ENCODE measurements at regions not wholly inside any gene's neighbourhood (a gene's known extent, or its start where the extent isn't known, plus 50 kb on each side); places are given as distances from the start of the nearest gene placed in this dataset.

GRCh38 chr3:115245438-115245837 is 98.3 kb upstream of the ZBTB20 start:
- TF ChIP-seq CTCF (IDR thresholded peaks at IDR 0.05): no peak
- TF ChIP-seq POLR2A (IDR thresholded peaks at IDR 0.05): no peak
- 73 to 77% methylated on average over 2 of the region's 2 CpGs for WGBS, 2 donors
- H3K4me3 ChIP-seq (ENCODE audit: low read depth, poor library complexity, severe bottlenecking): no peak overlapping the region
- intact Hi-C loops (cut with DNase I; ENCODE audit: low total_unique reads): no loop called here
- no peak for DNase-seq (ENCODE audit: low spot score in 2 of 2)

- intact Hi-C loops (cut with DNase I; ENCODE audit: low total_unique reads): no loop called here
- H3K4me3 ChIP-seq (ENCODE audit: low read depth, poor library complexity, severe bottlenecking): no peak overlapping the region
- DNase-seq (ENCODE audit: low spot score in 2 of 2): no peak
- WGBS, 2 donors: 92% methylated on average over 3 of the region's 3 CpGs
- no peak for TF ChIP-seq POLR2A (IDR thresholded peaks at IDR 0.05)
- no peak for TF ChIP-seq CTCF (IDR thresholded peaks at IDR 0.05)
Measured at GRCh38 chr3:115245899-115246298, 98.8 kb upstream of the ZBTB20 start.

GRCh38 chr3:115246461-115247020 is 99.5 kb upstream of the ZBTB20 start:
- 63 to 64% methylated on average over 3 of the region's 3 CpGs for WGBS, 2 donors
- no peak overlapping the region for H3K4me3 ChIP-seq (ENCODE audit: low read depth, poor library complexity, severe bottlenecking)
- intact Hi-C loops (cut with DNase I; ENCODE audit: low total_unique reads): no loop called here
- TF ChIP-seq POLR2A (IDR thresholded peaks at IDR 0.05): no peak
- no peak for TF ChIP-seq CTCF (IDR thresholded peaks at IDR 0.05)
- DNase-seq (ENCODE audit: low spot score in 2 of 2): no peak

- 85 to 88% methylated on average over 2 of the region's 2 CpGs for WGBS, 2 donors
- no peak for DNase-seq (ENCODE audit: low spot score in 2 of 2)
- intact Hi-C loops (cut with DNase I; ENCODE audit: low total_unique reads): no loop called here
- H3K4me3 ChIP-seq (ENCODE audit: low read depth, poor library complexity, severe bottlenecking): no peak overlapping the region
- TF ChIP-seq CTCF (IDR thresholded peaks at IDR 0.05) (no peak), POLR2A (IDR thresholded peaks at IDR 0.05) (no peak)
Measured at GRCh38 chr3:115248274-115248673, 101.2 kb upstream of the ZBTB20 start.

GRCh38 chr3:115251509-115251908 is 104.4 kb upstream of the ZBTB20 start:
- TF ChIP-seq CTCF (IDR thresholded peaks at IDR 0.05) (no peak), POLR2A (IDR thresholded peaks at IDR 0.05) (no peak)
- intact Hi-C loops (cut with DNase I; ENCODE audit: low total_unique reads): no loop called here
- DNase-seq (ENCODE audit: low spot score in 2 of 2): no peak
- no peak overlapping the region for H3K4me3 ChIP-seq (ENCODE audit: low read depth, poor library complexity, severe bottlenecking)

GRCh38 chr3:115252679-115253078 is 105.6 kb upstream of the ZBTB20 start:
- TF ChIP-seq CTCF (IDR thresholded peaks at IDR 0.05): no peak
- no peak overlapping the region for H3K4me3 ChIP-seq (ENCODE audit: low read depth, poor library complexity, severe bottlenecking)
- DNase-seq (ENCODE audit: low spot score in 2 of 2): no peak
- intact Hi-C loops (cut with DNase I; ENCODE audit: low total_unique reads): no loop called here
